GM13977 (cell line): ENCODE measurements at regions not wholly inside any gene's neighbourhood (a gene's known extent, or its start where the extent isn't known, plus 50 kb on each side); places are given as distances from the start of the nearest gene placed in this dataset.

Experiments
- DNase-seq: peaks from one replicate; pipeline ENCODE4 v3.0.0; 2012; ENCODE audit warnings: low spot score
- CTCF ChIP-seq: IDR thresholded peaks from 2 replicates; pipeline ENCODE4 v1.5.1; 2012; ENCODE audit warnings: mild to moderate bottlenecking, control low read depth; ENCODE audit not compliant: insufficient read depth; ENCODE audit errors: extremely low read depth, missing control alignments
- in situ Hi-C: fragments of 300-500 bp; cut with MboI; formaldehyde crosslinking; loops from one replicate; pipeline ENCODE4 v1.12.0; 2022; ENCODE audit warnings: low sequenced_read_pairs, low pct_unique_long_range_greater_than_20kb, mixed read lengths, inconsistent platforms; ENCODE audit not compliant: unreplicated experiment

GRCh38 chr10:131690805-131691239 lies 210.0 kb upstream of the PPP2R2D start:
- TF ChIP-seq CTCF = no peak
- DNase-seq = no peak
- in situ Hi-C loops = no loop called here

GRCh38 chr10:131691481-131692090 lies 209.2 kb upstream of the PPP2R2D start:
- TF ChIP-seq CTCF = no peak
- in situ Hi-C loops = no loop called here
- DNase-seq = no peak

- DNase-seq = no peak
- TF ChIP-seq CTCF = no peak
- in situ Hi-C loops = no loop called here
These were observed 208.6 kb upstream of the PPP2R2D start for GRCh38 chr10:131692176-131692575.

- in situ Hi-C loops = no loop called here
- no peak for TF ChIP-seq CTCF
- DNase-seq = no peak
These were observed 208.0 kb upstream of the PPP2R2D start for GRCh38 chr10:131692686-131693334.

- in situ Hi-C loops = no loop called here
- DNase-seq = no peak
- TF ChIP-seq CTCF = no peak
These were observed 207.0 kb upstream of the PPP2R2D start for GRCh38 chr10:131693766-131694165.

GRCh38 chr10:131694168-131694780 lies 206.5 kb upstream of the PPP2R2D start:
- no peak for TF ChIP-seq CTCF
- in situ Hi-C loops = no loop called here
- DNase-seq = no peak
